RPMI8226 (cell line): ENCODE measurements at regions not wholly inside any gene's neighbourhood (a gene's known extent, or its start where the extent isn't known, plus 50 kb on each side); places are given as distances from the start of the nearest gene placed in this dataset.
"Not testable (repeated sequence)": the region's sequence is repeated elsewhere in the genome, so short reads cannot be mapped to it uniquely, and the experiment has no call there.

ENCODE experiments used
- DNase-seq: peaks from one replicate; pipeline ENCODE4 v3.0.0-alpha.2; 2015

- DNase-seq = not testable (repeated sequence)
These were observed 283.7 kb upstream of the TMEM132C start for GRCh38 chr12:127983213-127983791.

DNA sequence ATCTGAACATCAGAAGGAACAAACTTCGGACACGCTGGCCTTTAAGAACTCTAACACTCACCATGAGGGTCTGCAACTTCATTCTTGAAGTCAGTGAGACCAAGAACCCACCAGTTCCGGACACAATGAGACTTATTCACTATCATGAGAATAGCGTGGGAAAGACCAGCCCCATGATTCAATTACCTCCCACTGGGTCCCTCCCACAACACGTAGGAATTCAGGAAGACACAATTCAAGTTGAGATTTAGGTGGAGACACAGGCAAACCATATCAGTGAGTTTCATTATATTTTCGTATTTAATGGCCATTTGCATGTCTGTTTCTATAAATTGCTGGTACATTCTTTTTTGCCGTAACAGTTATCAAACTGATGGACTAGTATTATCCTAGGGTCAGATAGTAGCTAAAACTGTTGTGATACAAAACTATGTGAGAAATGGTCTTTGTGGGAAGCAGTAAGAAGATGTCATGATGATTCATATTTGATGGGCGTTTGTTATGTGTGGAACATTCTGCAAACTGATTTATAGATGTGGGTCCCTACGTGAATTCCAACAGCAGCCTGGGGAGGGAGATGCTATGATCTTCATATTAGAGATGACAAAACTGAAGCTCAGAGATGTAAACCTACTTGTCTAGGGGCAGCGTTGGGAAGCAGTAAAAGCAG is 282.4 kb upstream of the TMEM132C start:
- DNase-seq = no peak

DNA sequence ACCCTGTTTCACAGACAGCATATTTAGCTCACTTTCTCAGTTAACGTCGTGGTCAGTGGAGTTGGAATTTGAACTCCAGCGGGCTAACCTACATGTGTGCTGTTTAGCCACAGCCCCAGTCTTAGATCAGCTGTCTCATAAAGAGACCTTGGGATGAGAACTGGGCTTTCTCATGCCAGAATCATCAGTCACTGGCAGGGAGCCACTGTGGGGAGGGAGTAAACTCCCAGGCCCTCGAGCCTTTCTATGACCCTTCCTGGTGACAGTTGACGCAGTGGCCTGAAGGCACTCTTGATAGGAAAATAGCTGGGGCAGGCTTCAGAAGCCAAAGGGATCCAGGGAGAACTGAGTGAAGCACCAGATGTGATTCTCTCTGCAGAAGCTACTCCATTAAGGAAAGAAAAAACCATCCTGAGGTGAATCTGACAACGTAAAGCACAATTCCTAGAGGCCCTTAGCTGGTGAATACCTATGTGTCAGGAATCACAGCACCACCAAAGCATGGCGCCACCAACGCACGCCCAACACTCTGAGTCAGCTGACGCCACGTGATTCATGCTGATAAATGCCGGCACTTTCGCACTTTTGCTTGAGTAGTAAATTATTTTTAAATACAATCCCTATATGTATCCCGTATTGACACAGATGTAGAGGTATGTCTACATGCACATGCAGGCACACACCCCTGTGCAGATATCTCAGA is 279.6 kb upstream of the TMEM132C start:
- DNase-seq = no peak

DNA sequence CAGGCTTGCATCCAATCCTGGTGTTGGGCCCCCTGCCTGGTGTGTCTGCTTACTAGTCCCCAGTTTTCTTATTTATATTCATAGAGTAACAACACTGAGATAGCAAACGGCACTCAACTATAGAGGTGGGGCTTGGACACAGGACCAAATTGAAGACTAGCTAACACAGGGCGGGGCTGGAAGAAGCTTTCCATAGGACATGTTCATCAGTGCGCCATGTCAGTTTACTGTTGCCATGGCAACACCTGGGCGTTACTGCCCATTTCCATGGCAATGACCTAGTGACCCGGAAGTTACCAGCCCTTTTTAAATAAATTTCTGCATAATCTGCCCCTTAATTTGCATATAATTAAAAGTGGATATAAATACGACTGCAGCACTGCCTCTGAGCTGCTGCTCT is 275.5 kb upstream of the TMEM132C start:
- DNase-seq = no peak

DNA sequence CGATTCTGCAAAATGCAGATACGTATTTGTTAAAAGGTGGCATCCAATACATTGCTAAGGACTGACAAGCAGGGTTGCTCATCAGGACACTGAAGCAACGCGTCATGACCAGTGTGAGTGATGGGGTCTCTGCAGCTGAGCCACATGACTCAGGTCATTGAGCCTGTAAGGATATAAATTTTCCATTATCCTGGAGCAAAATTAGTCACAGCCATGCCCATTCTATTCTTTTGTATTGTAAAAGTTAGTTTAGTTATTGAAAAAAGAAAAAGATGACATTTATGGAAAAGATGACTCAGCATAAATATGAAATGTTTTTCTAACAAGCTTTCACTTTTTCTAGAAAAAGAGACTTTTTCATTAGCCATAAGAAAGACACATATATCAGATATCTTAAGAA is 268.0 kb upstream of the TMEM132C start:
- DNase-seq = no peak

GRCh38 chr12:128004383-128004938 is 262.5 kb upstream of the TMEM132C start:
- DNase-seq = no peak

DNA sequence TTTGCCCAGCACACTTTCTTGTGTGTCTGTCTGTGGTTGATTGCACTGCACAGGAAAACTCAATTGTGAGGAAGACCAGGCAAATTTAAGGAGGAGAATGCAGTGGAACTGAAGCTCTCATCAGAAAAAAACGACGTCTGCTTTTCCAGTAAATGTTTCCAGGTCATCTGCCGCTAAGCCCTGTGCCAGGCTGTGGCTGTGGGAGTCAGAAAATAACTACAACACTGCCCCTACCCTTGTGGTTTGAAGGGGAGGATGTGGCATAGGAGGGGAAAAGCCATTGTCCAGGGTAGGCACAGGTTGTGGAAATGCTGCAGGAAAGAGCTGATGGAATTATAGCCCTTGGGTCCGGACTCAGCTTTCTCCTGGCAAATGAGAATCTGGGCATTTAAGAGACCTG is 259.7 kb upstream of the TMEM132C start:
- DNase-seq = no peak

DNA sequence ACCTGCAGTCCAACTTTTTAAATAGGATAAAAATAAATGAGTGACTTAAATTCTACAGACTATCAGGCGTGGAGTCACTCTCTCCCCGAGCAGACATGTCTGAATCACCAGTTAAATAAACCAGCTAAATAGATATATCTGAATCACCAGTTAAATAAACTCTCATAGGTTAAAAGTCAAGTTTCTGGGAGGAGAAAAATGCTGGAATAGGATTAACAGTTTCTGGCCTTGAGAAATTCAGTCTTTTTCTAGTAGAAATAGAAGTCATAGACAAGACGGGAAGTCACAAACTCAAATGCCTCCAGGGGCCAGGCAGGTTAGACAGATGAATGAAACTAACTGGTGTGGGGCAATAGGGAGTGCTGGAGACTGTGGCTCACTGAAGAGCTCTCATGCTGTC is 258.6 kb upstream of the TMEM132C start:
- DNase-seq = no peak

GRCh38 chr12:128009108-128009507 is 257.9 kb upstream of the TMEM132C start:
- no peak for DNase-seq

GRCh38 chr12:128012110-128012509 is 254.9 kb upstream of the TMEM132C start:
- no peak for DNase-seq

DNA sequence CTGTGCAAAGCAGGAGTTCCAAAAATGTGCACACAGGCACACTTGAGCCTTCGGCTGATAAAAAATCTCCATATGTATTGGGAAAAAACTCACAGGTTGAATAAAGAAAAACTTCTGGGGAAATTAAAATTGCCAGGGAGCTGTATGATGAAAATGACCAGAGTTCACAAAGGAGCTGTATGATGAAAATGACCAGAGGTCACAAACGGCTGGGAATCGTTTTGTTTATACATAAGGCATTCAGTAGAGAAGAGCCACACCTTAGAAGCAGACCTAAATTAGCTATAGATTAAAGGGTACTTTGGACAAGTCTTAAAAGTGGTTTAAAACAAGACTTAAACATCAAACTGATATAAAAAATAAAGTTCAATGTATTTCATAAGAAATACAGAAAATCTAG is 251.7 kb upstream of the TMEM132C start:
- DNase-seq = no peak

GRCh38 chr12:128018067-128018466 is 248.9 kb upstream of the TMEM132C start:
- DNase-seq = no peak

DNA sequence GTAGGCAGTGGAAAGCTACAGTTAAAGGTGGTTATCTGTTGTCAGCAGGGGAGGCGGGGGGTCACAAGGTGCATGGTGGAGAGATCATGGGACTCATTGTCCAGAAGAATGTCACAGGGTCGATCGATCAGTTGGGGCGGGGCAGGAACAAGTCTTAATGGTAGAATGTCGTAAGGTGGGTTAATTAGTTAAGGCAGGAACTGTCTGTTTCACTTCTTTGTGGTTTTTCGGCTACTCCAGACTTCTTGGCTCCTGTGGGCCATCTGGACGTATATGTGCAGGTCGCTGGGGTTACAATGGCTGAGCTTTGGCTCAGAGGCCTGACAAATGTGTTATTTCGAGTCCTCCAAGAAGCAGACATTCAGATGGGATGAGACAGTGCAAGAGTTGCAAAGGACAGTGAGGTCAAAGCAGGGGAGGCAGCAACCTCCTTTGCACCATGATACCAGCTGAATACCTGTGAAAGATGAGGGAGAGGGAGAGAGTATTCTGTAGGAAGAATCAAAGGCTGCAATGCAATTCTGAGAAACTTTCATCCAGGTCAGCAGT is 246.9 kb upstream of the TMEM132C start:
- DNase-seq = no peak

DNA sequence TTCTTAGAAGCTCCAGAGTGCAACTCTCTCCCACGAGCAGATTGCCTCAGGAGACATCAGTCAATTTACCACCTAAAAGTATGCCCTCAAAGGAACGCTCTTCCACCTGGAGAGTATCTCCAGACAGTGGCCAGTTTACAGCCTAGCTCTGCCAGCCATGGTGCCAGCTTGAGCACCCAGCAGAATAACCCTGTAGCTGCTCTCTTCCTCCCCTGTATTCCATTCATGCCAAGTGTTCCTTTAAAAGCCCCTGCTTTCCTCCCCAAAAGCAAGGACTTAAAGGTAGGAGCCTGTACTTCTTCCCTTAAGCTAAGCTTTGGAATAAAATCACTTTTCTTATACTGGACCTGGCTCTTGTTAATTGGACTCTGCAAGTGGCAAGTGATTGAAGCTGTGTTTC is 245.4 kb upstream of the TMEM132C start:
- DNase-seq = no peak

GRCh38 chr12:128025589-128026245 is 241.3 kb upstream of the TMEM132C start:
- DNase-seq = no peak

DNA sequence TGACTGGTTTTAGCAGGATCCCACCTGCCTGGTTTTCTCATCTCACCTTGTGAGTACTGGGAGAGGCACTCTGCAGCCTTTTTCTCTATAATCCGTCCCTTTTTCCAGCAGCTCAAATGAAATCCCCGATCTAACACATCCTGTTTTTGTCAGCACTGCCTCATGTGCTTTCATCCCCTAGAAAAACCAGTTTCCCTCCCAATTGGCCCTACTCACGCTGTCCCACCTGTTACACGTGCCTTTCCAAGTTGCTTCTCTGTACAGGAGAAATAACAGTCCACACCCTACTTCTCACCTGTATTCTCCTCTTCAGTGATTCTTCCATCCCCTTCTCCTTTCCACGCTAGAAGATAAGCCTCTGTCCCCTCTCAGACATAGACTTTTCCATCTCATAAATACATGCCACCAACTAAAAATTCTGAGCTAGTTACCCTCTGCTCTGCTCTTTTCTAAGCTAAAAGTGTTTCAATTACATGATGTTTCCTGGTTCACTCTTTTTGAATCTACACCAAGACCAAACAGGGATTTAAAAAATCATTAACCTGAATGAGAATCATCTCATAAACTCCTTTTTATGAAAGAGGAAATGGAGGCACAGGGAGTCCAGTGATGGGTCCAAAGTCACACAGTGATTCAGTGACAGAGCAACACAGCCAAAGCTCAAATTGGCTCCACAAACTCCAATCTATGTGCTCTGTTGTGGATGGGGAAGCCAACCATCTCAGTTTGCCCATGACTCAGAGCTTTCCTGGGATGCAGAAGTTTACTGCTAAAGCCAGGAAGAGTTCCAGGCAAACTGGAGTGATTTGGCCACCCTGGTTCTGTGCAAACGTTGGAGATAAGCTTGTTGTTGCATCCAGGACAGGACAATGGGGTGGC is 240.0 kb upstream of the TMEM132C start:
- no peak for DNase-seq

- no peak for DNase-seq
These were observed 233.5 kb upstream of the TMEM132C start for GRCh38 chr12:128033473-128033872.

GRCh38 chr12:128040971-128041370 is 226.0 kb upstream of the TMEM132C start:
- DNase-seq = no peak

GRCh38 chr12:128042283-128042682 is 224.7 kb upstream of the TMEM132C start:
- not testable (repeated sequence) for DNase-seq

GRCh38 chr12:128042825-128043224 is 224.1 kb upstream of the TMEM132C start:
- no peak for DNase-seq

GRCh38 chr12:128043317-128043716 is 223.7 kb upstream of the TMEM132C start:
- DNase-seq = no peak
